ENCODE measurements at regions not wholly inside any gene's neighbourhood (a gene's known extent, or its start where the extent isn't known, plus 50 kb on each side); places are given as distances from the start of the nearest gene placed in this dataset.

DNA sequence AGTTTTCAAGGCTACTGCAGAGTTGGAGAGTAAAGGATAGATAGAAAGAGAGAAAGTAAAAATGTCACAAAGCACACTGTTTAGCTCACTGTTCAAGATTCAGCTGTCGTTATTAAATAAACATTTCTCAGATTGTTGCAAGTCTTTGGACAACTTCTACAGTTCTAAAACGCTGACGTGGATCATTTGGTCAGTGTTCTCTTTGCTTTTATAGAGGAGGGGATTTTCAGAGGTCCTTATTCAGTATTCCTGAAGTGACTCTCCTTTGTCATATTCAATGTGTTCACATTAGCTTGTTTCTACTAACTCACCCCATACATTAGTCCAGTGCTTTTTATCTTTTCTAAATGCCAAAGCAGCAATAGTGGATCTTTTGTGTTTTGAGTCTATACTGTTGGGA is 154.7 kb upstream of the ARGLU1 start:
- no peak overlapping the region for H3K27ac ChIP-seq (replicated peaks in 1 of 4)
- H3K4me1 ChIP-seq = peaks cover 0 to 36% (median 30%) of the 10 kb centered on the region in 4 donors
- intact Hi-C loops (cut with DNase I) = no loop called here
- 45% methylated on average over 3 of the region's 3 CpGs for WGBS
- no peaks in the 10 kb centered on the region for H3K36me3 ChIP-seq
- no peak for DNase-seq (ENCODE audit: extremely low spot score)
- no peaks in the 10 kb centered on the region for H3K27me3 ChIP-seq
- TF ChIP-seq POLR2A (IDR thresholded peaks at IDR 0.05; ENCODE audit: low read depth) (no peak), POLR2AphosphoS5 (IDR thresholded peaks at IDR 0.05) (no peak), EP300 (IDR thresholded peaks at IDR 0.05) (no peak)
- TF ChIP-seq, protein P1, sequence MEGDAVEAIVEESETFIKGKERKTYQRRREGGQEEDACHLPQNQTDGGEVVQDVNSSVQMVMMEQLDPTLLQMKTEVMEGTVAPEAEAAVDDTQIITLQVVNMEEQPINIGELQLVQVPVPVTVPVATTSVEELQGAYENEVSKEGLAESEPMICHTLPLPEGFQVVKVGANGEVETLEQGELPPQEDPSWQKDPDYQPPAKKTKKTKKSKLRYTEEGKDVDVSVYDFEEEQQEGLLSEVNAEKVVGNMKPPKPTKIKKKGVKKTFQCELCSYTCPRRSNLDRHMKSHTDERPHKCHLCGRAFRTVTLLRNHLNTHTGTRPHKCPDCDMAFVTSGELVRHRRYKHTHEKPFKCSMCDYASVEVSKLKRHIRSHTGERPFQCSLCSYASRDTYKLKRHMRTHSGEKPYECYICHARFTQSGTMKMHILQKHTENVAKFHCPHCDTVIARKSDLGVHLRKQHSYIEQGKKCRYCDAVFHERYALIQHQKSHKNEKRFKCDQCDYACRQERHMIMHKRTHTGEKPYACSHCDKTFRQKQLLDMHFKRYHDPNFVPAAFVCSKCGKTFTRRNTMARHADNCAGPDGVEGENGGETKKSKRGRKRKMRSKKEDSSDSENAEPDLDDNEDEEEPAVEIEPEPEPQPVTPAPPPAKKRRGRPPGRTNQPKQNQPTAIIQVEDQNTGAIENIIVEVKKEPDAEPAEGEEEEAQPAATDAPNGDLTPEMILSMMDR (IDR thresholded peaks at IDR 0.05) = no peak
- H3K4me3 ChIP-seq = no peak overlapping the region
- H3K9me3 ChIP-seq = no peaks in the 10 kb centered on the region

DNA sequence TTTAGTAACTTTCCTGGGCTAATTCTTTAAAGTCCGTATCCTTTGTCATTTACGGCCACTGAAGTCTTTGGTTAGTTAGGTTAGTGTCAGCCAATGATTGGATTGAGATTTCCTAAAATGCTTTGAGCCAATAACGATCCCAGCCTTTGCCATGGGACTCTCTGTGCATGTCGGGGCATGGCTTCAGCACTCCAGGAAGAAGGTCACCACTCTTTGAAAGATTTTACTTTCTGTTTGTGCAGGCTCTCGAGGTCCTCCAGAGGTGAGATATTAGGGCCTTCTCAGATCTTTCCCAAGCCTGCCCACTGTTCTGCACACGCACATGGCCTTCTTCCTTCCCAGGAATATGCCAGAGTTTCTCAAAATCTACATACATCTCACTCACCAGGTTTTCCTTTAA is 153.7 kb upstream of the ARGLU1 start:
- intact Hi-C loops (cut with DNase I) = no loop called here
- WGBS = 91% methylated on average over 6 of the region's 6 CpGs

DNA sequence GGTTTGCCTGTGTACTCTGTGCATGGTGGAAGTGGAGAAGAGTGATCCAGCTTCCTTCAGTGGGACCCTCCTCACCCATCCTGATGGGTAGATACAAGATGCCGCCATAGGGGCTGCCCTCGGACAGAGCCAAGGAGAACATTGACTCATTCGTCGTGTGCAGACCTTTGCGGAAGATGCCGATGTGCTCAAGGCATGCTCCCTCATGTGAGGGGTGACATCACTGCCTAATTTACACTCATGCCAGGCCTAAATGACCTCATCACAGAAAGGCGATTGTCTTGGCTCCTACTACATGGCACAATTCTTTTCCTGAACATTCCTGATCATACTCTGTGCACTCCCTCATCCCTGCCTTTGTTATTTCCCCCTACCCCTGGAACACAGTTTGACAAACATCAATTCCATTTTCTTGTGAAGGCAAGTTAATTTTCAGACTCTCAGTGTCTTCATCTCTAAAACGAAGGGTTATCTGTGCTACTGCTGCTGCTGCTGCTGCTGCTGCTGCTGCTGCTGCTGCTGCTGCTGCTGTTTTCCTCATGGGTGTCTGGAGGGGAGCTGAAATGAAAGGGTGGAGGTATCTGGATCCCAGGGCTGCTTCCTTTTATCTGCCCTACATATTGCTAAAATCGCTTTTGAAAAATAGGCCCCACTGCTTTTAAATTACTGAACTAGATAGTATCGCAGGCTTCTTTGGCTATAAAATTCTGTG is 146.5 kb upstream of the ARGLU1 start:
- H3K27me3 ChIP-seq = no peaks in the 10 kb centered on the region
- TF ChIP-seq POLR2A (IDR thresholded peaks at IDR 0.05; ENCODE audit: low read depth) (no peak), POLR2AphosphoS5 (IDR thresholded peaks at IDR 0.05) (peak in 1 of 2 donors; percentile 29)
- no peak overlapping the region for H3K4me3 ChIP-seq
- H3K27ac ChIP-seq (replicated peaks in 1 of 4) = peak overlapping the region; percentile 47 to 79 (median 64)
- no peaks in the 10 kb centered on the region for H3K9me3 ChIP-seq
- intact Hi-C loops (cut with DNase I) = no loop called here
- WGBS = 78% methylated on average over 10 of the region's 10 CpGs
- no peaks in the 10 kb centered on the region for H3K36me3 ChIP-seq
- peaks cover 9 to 52% (median 38%) of the 10 kb centered on the region in 4 donors for H3K4me1 ChIP-seq
- DNase-seq (ENCODE audit: extremely low spot score) = no peak

More for the DNA sequence above, 153.7 kb upstream of the ARGLU1 start:
- TF ChIP-seq POLR2AphosphoS5 (IDR thresholded peaks at IDR 0.05) (no peak), POLR2A (IDR thresholded peaks at IDR 0.05; ENCODE audit: low read depth) (no peak), EP300 (IDR thresholded peaks at IDR 0.05) (no peak)
- TF ChIP-seq, protein P1 (IDR thresholded peaks at IDR 0.05) = no peak
- no peak for DNase-seq (ENCODE audit: extremely low spot score)
- Histone ChIP-seq H3K9me3 (no peaks in the 10 kb centered on the region), H3K4me3 (no peak overlapping the region), H3K4me1 (peaks cover 0 to 26% (median 20%) of the 10 kb centered on the region in 4 donors), H3K27ac (replicated peaks in 1 of 4) (no peak overlapping the region), H3K27me3 (no peaks in the 10 kb centered on the region), H3K36me3 (no peaks in the 10 kb centered on the region)

DNA sequence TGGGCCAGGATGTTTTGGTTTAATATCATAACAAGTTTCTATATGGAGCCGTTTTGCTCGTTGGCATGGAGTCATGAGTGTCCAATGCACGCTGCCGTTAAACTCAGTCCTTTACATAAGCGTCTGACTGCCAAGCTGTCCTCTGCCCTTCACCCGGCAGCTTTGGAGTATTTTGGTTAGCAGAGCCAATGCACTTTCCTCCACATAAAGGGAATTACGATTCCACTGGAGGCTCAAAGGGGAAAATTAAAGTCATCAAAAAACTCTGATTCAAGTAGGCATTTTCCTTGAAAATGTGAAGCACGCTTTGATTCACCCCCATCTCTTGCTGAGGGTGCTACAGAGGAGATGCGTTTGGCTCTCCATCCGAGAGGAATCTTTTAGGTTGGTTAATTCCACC is 144.4 kb upstream of the ARGLU1 start:
- intact Hi-C loops (cut with DNase I) = no loop called here
- WGBS = 45% methylated on average over 10 of the region's 10 CpGs
- peak overlapping the region; percentile 47 to 79 (median 64) for H3K27ac ChIP-seq (replicated peaks in 1 of 4)

DNA sequence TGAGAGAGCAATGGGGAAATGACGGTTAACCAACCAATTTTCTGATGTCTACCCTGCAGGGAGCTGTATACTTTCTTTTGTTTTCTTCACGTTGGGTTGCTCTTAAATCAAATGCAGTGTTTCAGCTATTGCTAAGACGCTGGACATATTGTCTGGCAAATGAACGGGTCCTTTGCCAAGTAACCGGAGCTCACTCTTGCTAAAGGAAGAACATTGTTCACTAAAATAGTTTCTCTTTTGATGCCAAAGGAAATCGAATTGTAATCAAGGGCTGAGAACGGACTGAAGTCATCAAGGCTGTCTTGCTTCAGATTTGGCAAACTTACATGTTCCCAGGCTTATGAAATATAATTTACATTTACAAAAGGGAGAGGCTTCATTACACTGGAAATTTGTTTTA is 142.3 kb upstream of the ARGLU1 start:
- no peaks in the 10 kb centered on the region for H3K27me3 ChIP-seq
- WGBS = 17% methylated on average over 7 of the region's 7 CpGs
- H3K9me3 ChIP-seq = no peaks in the 10 kb centered on the region
- intact Hi-C loops (cut with DNase I) = no loop called here
- peak overlapping the region; percentile 29 to 41 (median 36) for H3K4me3 ChIP-seq
- peak; percentile 13 to 26 for TF ChIP-seq POLR2AphosphoS5 (IDR thresholded peaks at IDR 0.05)
- TF ChIP-seq, protein P1 (IDR thresholded peaks at IDR 0.05) = no peak
- no peak for DNase-seq (ENCODE audit: extremely low spot score)
- H3K27ac ChIP-seq (replicated peaks in 1 of 4) = peak overlapping the region; percentile 64 to 79 (median 70)
- H3K4me1 ChIP-seq = peaks cover 13 to 59% (median 42%) of the 10 kb centered on the region in 4 donors
- H3K36me3 ChIP-seq = no peaks in the 10 kb centered on the region

More for the DNA sequence above, 144.4 kb upstream of the ARGLU1 start:
- Histone ChIP-seq H3K27me3 (no peaks in the 10 kb centered on the region), H3K4me3 (peak overlapping the region in 1 of 4 donors; percentile 2), H3K4me1 (peaks cover 13 to 56% (median 42%) of the 10 kb centered on the region in 4 donors), H3K36me3 (no peaks in the 10 kb centered on the region), H3K9me3 (no peaks in the 10 kb centered on the region)
- DNase-seq (ENCODE audit: extremely low spot score) = no peak
- TF ChIP-seq POLR2A (IDR thresholded peaks at IDR 0.05; ENCODE audit: low read depth) (no peak), POLR2AphosphoS5 (IDR thresholded peaks at IDR 0.05) (no peak), EP300 (IDR thresholded peaks at IDR 0.05) (no peak)
- TF ChIP-seq, protein P1 (IDR thresholded peaks at IDR 0.05) = no peak
